Esophagus squamous epithelium (tissue), 5 donors: ENCODE measurements at regions not wholly inside any gene's neighbourhood (a gene's known extent, or its start where the extent isn't known, plus 50 kb on each side); places are given as distances from the start of the nearest gene placed in this dataset.
"Not testable (repeated sequence)": the region's sequence is repeated elsewhere in the genome, so short reads cannot be mapped to it uniquely, and the experiment has no call there.

ENCODE experiments used
- DNase-seq: peaks from one replicate; lab custom pipeline; 2025; lab: John Stamatoyannopoulos, UW
- H3K27ac ChIP-seq, 4 donors: fragments of 200-600 bp; sonication (generic); one replicate each; pipeline ENCODE4 v1.5.1; 2016 to 2019; ENCODE audit warnings: mild to moderate bottlenecking in 1 of 4
- H3K27me3 ChIP-seq, 4 donors: fragments of 200-600 bp; sonication (generic); 1 replicate in 3 of 4; 2 replicates in 1 of 4; pipeline versions ENCODE4 v1.5.1 to v1.6.0; 2017 to 2021; ENCODE audit warnings: antibody characterized with exemption in 1 of 4
- H3K36me3 ChIP-seq, 3 donors: fragments of 200-600 bp; sonication (generic); one replicate each; pipeline ENCODE4 v1.5.1; 2016 to 2019
- H3K4me1 ChIP-seq, 3 donors: fragments of 200-600 bp; sonication (generic); one replicate each; pipeline ENCODE4 v1.5.1; 2017 to 2019
- H3K4me3 ChIP-seq, 4 donors: fragments of 200-600 bp; sonication (generic); 1 replicate in 3 of 4; 2 replicates in 1 of 4; pipeline ENCODE4 v1.5.1; 2016 to 2019; ENCODE audit warnings: mild to moderate bottlenecking in 2 of 4, moderate library complexity in 1 of 4
- H3K9me3 ChIP-seq, 3 donors: fragments of 200-600 bp; sonication (generic); one replicate each; pipeline ENCODE4 v1.5.1; 2016 to 2019
- POLR2A ChIP-seq, 4 donors: fragments of 450-650 bp; IDR thresholded peaks; one replicate each; pipeline ENCODE4 v1.6.1; 2017; ENCODE audit warnings: antibody characterized with exemption in 4 of 4, mild to moderate bottlenecking in 4 of 4, moderate library complexity in 3 of 4
- WGBS, 2 donors: methylation state at CpG; one replicate each; pipeline ENCODE4 v1.1.5; 2018; 5-methylcytosine and 5-hydroxymethylcytosine counted together
- intact Hi-C: fragments of 100-400 bp; cut with DNase I; formaldehyde crosslinking; loops from one replicate; pipeline ENCODE4 v1.15.0; 2022
- TF ChIP-seq, protein P1 (sequence below), 6 experiments: fragments of 450-650 bp in 4 of 6; fragments of 200-600 bp in 2 of 6; sonication (generic) in 2 of 6; IDR thresholded peaks; one replicate each; pipeline ENCODE4 v1.5.1; 2016 to 2019; ENCODE audit warnings: antibody characterized with exemption in 6 of 6, mild to moderate bottlenecking in 4 of 6, moderate library complexity in 4 of 6
- donor health status: DM: yes; HTN: yes; CAD: no.

- DNase-seq = no peak
These were observed 308.4 kb downstream of the RPS24 start for GRCh38 chr10:78341953-78342614.

GRCh38 chr10:78342827-78343653 lies 309.4 kb downstream of the RPS24 start:
- intact Hi-C loops = no loop called here
- 63 to 68% methylated on average over 10 to 11 of the region's 11 CpGs for WGBS, 2 donors
- no peaks in the 10 kb centered on the region for H3K4me1 ChIP-seq
- H3K27me3 ChIP-seq = peaks cover 0 to 4% (median 0%) of the 10 kb centered on the region in 4 donors
- H3K4me3 ChIP-seq = no peak overlapping the region
- no peaks in the 10 kb centered on the region for H3K9me3 ChIP-seq
- H3K36me3 ChIP-seq = no peaks in the 10 kb centered on the region
- DNase-seq = no peak
- H3K27ac ChIP-seq = no peak overlapping the region
- no peak for TF ChIP-seq POLR2A (IDR thresholded peaks at IDR 0.05)
- TF ChIP-seq, protein P1, sequence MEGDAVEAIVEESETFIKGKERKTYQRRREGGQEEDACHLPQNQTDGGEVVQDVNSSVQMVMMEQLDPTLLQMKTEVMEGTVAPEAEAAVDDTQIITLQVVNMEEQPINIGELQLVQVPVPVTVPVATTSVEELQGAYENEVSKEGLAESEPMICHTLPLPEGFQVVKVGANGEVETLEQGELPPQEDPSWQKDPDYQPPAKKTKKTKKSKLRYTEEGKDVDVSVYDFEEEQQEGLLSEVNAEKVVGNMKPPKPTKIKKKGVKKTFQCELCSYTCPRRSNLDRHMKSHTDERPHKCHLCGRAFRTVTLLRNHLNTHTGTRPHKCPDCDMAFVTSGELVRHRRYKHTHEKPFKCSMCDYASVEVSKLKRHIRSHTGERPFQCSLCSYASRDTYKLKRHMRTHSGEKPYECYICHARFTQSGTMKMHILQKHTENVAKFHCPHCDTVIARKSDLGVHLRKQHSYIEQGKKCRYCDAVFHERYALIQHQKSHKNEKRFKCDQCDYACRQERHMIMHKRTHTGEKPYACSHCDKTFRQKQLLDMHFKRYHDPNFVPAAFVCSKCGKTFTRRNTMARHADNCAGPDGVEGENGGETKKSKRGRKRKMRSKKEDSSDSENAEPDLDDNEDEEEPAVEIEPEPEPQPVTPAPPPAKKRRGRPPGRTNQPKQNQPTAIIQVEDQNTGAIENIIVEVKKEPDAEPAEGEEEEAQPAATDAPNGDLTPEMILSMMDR (IDR thresholded peaks at IDR 0.05) = no peak

More at GRCh38 chr10:78341953-78342614, 308.4 kb downstream of the RPS24 start:
- Histone ChIP-seq H3K27me3 (peaks cover 0 to 4% (median 0%) of the 10 kb centered on the region in 4 donors), H3K27ac (no peak overlapping the region), H3K36me3 (no peaks in the 10 kb centered on the region), H3K4me3 (no peak overlapping the region), H3K4me1 (peaks cover 0 to under 1% (median 0%) of the 10 kb centered on the region in 3 donors), H3K9me3 (no peaks in the 10 kb centered on the region)
- intact Hi-C loops = no loop called here
- 83 to 87% methylated on average over 8 of the region's 8 CpGs for WGBS, 2 donors
- no peak for TF ChIP-seq POLR2A (IDR thresholded peaks at IDR 0.05)
- TF ChIP-seq, protein P1 (IDR thresholded peaks at IDR 0.05) = no peak

DNA sequence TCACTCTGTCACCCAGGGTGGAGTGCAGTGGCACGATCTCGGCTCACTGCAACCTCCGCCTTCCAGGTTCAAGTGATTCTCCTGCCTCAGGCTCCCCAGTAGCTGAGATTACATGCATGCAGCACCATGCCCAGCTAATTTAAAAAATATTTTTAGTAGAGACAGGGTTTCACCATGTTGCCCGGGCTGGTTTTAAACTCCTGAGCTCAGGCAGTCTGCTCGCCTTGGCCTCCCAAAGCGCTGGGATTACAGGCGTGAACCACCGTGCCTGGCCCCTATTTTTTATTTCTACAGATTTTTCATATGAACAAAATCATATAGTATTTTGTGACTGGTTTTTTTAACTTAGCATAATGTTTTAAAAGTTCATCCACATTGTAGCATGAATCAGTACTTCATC lies 310.6 kb downstream of the RPS24 start:
- H3K27ac ChIP-seq, DNase-seq, H3K27me3 ChIP-seq, H3K36me3 ChIP-seq, intact Hi-C loops, H3K4me1 ChIP-seq, H3K9me3 ChIP-seq, H3K4me3 ChIP-seq: not testable (repeated sequence)
- WGBS, 2 donors = 85 to 90% methylated on average over 8 of the region's 8 CpGs

DNA sequence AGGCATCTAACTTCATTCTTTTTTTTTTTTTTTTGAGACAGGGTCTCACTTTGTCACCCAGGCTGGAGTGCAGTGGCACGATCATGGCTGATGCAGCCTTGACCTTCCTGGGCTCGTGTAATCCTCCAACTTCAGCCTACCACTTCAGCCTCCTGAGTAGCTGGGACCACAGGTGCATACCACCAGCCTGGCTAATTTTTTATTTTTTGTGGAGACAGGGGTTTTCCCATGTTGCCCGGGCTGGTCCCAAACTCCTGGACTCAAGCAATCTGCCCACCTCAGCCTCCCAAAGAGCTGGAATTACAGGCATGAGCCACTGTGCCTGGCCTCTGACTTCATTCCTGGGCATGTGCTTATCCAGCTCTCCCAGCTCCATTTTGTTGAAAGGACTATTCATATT lies 311.9 kb downstream of the RPS24 start:
- H3K4me3 ChIP-seq, DNase-seq, H3K27me3 ChIP-seq, H3K27ac ChIP-seq, H3K9me3 ChIP-seq, H3K36me3 ChIP-seq, intact Hi-C loops, H3K4me1 ChIP-seq: not testable (repeated sequence)
- WGBS, 2 donors = 78 to 83% methylated on average over 3 of the region's 3 CpGs

DNA sequence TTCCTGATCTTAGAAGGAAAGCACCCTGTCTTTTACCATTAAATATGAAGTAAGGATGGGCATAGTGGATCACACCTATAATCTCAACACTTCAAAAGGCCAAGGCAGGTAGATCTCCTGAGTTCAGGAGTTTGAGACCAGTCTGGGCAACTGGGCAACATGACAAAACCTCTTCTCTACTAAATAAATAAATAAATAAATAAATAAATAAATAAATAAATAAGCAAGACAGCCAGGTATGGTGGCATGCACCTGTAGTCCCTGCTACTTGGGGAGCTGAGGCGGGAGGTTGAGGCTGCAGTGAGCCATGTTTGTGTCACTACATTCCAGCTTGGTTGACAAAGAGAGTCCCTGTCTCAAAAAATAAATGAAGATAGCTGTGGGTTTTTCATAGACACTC lies 313.1 kb downstream of the RPS24 start:
- no peak for TF ChIP-seq POLR2A (IDR thresholded peaks at IDR 0.05)
- TF ChIP-seq, protein P1 (IDR thresholded peaks at IDR 0.05) = no peak
- intact Hi-C loops = no loop called here
- H3K27ac ChIP-seq = no peak overlapping the region
- WGBS, 2 donors = 85 to 86% methylated on average over 1 of the region's 1 CpG
- peaks cover 0 to 20% (median 0%) of the 10 kb centered on the region in 4 donors for H3K27me3 ChIP-seq
- H3K36me3 ChIP-seq = no peaks in the 10 kb centered on the region
- no peaks in the 10 kb centered on the region for H3K4me1 ChIP-seq
- H3K9me3 ChIP-seq = no peaks in the 10 kb centered on the region
- H3K4me3 ChIP-seq = no peak overlapping the region
- DNase-seq = no peak
